A673 (cell line): ENCODE measurements at regions not wholly inside any gene's neighbourhood (a gene's known extent, or its start where the extent isn't known, plus 50 kb on each side); places are given as distances from the start of the nearest gene placed in this dataset.

Experiments used
- CTCF ChIP-seq: fragments of 300-800, 200-600 bp; sonication (generic); conservative IDR thresholded peaks from 2 replicates; pipeline ENCODE4 v1.5.1; 2017; ENCODE audit warnings: low read depth, mild to moderate bottlenecking, antibody characterized with exemption, low read length, moderate library complexity, mixed read lengths
- EZH2 ChIP-seq: fragments of 200-600 bp; sonication (generic); IDR thresholded peaks from 2 replicates; pipeline ENCODE4 v1.6.1; 2017; ENCODE audit warnings: borderline replicate concordance, low read depth, mild to moderate bottlenecking, mixed read lengths, antibody characterized with exemption, low read length; ENCODE audit not compliant: poor library complexity, severe bottlenecking

- TF ChIP-seq CTCF (no peak), EZH2 (no peak)
Observed at GRCh38 chr2:190584980-190585661, 50.6 kb upstream of the NEMP2 start.
